HCEC 1CT (cell line): ENCODE measurements at regions not wholly inside any gene's neighbourhood (a gene's known extent, or its start where the extent isn't known, plus 50 kb on each side); places are given as distances from the start of the nearest gene placed in this dataset.
A peak's percentile ranks its signal among the peaks of the same experiment; 100 is the strongest.

Experiments
- DNase-seq: peaks from one replicate; pipeline ENCODE4 v3.0.0-alpha.2; 2017

DNA sequence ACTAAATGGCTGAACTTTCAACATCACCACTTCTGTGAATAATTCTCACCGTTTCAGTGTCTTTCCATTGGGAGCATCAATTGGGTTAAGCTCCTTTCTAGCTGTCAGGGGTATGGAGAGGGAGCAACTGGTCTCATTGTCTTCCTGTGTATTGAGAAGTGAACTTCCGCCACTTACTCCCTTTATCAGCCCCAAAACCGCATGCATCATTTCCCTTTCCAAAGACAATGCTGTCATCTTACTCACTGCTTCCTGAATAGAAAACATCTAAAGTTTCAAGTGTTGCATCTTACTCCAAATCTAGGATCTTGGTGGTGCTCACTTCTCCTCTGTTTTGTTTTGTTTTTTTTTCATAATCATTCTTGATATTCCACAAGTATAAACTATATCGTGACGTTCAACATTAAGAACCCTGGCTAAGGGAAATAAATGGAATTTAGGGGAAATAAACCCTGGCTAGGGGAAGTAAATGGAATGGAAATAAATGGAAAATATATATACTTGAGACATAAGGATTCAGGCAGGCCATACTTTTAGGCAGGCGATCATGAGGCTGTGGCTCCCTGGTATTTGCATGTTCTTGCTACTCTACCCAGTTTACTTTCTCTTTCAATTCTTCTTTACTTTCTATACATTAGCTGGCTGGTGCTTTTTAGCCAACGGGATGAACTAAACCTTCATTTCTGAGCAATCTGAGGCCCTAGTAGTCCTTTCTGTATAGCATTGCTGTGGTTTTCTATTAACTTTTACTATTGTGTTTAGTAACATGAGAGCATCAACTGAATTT, 371.9 kb downstream of the BMPER start:
- DNase-seq, result peak; percentile 39

DNA sequence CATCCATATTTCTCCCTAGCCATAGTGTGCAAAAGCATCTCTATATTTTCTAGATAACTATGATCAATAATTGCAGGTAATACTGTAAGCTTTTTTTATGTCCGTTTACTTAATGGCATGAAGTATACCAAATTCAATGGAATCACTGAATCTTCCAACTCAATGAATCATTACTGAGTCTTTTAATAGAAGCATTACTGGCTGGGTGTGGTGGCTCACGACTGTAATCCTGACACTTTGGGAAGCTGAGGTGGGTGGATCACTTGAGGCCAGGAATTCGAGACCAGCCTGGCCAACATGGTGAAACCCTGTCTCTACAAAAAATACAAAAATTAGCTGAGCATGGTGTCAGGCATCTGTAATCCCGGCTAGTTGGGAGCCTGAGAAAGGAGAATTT, 372.5 kb downstream of the BMPER start:
- no peak for DNase-seq

DNA sequence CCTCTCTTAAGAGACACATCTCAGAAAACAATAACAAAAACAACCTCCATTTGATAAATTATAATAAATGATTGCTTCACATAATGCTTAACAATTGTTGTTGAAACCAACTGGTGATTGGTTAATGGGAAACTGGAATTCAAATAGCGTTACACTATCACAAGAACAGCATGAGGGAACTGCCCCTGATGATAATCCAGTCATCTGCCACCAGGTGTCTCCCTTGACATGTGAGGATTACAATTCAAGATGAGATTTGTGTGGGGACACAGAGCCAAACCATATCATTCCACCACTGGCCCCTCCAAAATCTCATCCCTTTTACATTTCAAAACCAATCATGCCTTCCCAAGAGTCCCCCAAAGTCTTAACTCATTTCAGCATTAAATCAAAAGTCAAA, 375.9 kb downstream of the BMPER start:
- DNase-seq, result no peak

DNA sequence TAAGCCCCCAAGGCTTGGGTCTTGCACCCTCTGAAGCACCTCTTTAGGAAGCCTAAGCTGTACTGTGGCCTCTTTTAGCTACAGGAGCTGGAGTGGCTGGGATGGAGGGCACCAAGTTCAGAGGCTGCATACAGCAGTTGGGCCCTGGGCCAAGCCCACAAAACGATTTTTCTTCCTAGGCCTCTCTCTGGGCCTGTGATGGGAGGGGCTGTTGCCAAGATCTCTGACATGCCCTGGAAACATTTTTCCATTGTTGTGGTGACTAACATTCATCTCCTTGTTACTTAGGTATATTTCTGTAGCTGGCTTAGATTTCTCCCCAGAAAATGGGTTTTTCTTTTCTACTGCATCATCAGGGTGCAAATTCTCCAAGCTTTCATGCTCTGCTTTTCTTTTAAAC, 375.7 kb upstream of the NPSR1 start:
- no peak for DNase-seq

GRCh38 chr7:34296663-34297062, 361.4 kb upstream of the NPSR1 start:
- peak; percentile 42 for DNase-seq

DNA sequence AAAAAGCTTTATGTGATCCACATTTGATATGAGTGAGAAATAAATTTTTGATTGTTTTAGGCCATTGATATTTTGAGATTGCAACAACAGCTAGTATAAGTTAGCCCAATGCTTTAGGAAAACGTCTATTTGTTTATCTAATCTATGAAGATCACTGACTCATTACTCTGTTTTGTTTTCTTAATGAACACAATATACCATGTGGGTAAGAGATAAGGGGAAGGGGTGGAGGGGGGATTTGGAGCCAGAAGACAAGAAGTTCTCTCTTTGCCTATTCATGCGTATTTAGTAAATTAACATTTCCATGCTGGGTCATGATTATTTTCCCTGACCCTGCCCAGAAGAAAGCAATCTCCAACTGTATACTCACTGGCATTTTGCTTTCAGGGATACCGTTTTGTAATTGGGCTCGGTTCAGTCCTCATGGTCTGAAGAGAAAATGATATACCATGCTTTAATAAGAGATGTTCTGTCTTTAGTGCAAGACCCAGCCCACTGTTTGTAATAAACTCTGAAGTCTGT, 359.5 kb upstream of the NPSR1 start:
- no peak for DNase-seq

DNA sequence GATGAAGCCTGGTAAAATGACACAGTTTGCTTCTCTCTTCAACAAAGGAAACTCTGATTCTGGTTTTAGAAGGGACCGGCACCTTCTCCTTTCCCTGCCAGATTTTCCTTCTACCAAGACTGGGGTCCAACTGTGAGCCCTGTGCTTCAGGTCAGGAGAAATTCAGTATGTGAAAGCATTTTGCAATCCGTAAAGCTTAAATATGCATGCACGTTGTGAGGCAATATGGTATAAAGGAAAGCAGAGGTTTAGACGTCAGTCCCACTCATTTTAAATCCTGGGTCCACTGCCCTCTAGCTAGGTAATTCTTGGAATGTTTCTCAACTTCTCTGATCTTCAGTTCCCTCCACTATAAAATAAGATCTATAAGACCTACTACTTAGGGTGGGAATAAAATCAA, 359.0 kb upstream of the NPSR1 start:
- DNase-seq, result no peak

DNA sequence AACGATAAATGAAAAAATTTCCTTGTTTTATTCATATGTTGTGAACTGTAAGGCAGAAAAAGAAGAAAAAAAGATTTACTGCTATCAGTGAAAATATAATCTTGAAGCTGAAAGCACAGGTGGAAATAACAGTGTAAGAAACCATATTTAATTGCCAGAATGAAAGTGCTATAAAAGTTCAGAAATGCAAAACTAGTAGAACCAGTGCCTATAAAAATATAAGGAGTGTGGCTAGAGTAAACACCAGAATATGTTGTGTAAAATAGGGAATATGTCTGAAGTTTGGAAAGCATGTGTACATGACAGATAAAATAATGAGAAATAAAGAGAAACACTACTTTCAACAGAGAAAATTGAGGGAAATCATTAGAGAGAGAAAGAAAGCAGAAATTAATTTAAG, 350.5 kb upstream of the NPSR1 start:
- DNase-seq, result no peak

GRCh38 chr7:34308595-34308994, 349.4 kb upstream of the NPSR1 start:
- no peak for DNase-seq

DNA sequence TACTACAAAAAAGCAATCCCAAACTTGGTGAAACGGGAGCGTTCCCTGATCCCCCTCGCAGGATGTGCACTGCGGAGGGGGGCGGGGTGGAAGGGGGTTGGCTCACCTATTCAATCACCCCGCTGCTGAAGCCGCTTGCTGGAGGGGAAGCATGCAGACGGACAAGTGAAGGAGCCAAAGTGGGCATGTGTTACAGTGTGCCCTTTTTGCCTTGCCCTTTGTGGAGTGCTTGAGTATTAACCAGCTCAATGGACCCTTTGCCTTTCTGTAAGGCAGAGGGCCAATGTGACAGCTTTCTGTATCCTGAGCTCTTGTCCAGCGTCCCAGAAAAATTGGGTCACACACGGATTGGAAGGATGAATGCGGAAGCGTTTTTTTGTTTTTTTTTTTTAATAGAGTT, 348.9 kb upstream of the NPSR1 start:
- DNase-seq, result no peak

DNA sequence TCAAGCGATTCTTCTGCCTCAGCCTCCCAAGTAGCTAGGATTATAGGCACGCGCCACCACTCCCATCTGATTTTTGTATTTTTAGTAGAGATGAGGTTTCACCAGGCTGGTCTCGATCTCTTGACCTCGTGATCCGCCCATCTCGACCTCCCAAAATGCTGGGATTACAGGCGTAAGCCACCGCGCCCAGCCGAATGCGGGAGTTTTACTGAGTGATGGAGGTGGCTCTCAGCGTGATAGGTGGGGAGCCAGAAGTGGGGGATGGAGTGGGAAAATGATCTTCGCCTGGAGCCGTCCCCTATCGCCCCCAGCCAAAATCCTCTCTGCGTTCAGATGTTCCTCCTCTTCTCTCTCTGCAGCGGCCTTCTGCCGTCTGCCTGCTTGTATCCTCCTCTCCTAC, 348.4 kb upstream of the NPSR1 start:
- no peak for DNase-seq

- no peak for DNase-seq
Measured at GRCh38 chr7:34311591-34311990, 346.4 kb upstream of the NPSR1 start.

DNA sequence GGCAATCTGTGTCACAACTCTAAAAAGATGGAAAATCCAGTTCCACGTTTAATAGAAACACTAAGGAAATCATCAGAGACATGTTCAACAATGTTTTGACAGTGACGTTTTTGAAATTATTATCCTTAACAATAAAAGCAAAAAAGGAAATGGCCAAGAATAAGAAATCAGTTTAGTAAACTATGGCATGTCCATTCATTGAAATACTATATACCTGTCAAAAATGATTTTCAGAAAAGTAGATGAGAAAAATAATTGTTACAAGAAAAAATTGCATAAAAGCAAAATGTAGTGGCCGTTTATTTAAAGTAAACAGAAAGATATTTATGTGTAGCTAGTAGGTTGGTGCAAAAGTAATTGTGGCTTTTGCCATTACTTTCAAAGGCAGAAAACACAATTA, 345.4 kb upstream of the NPSR1 start:
- DNase-seq, result no peak

- DNase-seq, result peak; percentile 12
Measured at GRCh38 chr7:34313289-34313688, 344.7 kb upstream of the NPSR1 start.

DNA sequence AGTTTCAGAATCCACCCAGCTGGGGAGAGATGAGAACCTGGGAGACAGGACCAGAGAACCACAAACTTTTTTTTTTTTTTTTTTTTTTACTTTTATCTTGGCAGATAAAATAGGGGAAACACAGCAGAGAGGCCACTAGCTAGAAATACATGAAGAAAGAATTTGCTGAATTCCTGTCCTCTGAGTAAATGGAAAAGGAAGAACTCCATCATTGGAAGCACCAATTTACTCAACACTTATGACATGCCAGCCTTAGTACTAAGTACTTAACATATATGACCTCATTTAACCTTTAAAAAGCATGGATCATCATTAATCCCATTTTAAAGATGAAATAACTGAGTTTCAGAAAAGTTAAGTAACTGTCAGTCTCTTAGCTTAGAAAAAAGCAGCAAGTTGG, 343.0 kb upstream of the NPSR1 start:
- peak; percentile 90 for DNase-seq

- DNase-seq, result no peak
Measured at GRCh38 chr7:34317039-34317438, 341.0 kb upstream of the NPSR1 start.

DNA sequence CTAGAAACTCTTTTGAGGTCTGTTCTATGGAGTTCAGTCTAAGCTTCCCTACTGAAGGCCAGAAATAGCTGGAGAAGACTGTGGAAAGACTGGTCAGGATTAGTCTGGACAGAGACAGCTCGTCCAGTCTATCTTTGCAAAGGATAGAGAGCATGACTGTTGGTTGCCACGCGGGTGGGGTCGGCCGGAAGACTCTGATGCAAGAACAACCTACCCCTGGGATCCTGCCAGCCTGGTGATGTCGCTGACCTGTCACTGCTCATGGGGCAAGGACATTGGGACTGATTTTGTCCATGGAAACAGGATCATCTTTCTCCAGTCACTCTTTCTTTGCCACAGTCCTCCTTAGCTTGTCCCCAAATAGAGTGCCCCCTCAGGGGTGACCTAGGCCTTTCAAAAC, 337.6 kb upstream of the NPSR1 start:
- no peak for DNase-seq

GRCh38 chr7:34320926-34321661, 336.9 kb upstream of the NPSR1 start:
- DNase-seq, result peak; percentile 62

DNA sequence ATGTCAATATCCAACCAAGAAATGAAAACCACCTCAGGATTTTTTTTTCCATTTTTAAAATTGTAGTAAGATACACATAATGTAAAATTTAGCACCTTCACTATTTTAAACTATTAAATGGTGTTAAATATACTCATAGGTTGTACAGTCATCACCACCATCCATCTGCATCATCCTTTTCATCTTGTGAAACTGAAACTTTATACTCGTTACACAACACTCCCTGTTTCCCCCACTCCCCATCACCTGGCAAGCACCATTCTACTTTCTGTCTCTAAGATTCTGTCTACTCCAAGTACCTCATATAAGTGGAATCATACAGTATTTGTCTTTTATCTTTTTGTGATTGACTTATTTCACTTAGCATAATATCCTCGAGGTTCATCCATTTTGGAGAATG, 335.2 kb upstream of the NPSR1 start:
- peak; percentile 15 for DNase-seq

GRCh38 chr7:34327681-34328080, 330.3 kb upstream of the NPSR1 start:
- peak; percentile 29 for DNase-seq

- DNase-seq, result no peak
Measured at GRCh38 chr7:34330308-34330707, 327.7 kb upstream of the NPSR1 start.

DNA sequence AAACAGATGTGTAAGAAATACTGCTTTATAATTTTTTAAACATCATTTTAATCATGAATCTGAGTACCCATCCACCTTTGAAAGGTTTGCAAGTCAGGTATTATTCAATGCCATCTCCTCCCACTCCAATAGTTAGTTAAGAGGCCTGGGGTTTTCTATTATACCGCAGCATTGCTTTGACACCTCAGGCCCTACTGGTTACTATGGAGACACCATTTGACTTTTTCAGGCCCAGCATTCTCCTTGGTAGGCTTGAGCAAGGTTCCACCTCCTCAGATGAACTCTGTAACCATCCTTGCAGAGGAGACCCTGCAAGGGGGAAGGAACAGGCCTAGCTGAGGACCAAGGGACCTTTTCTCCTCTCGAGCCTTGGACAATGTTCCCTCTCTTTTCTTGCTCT, 326.9 kb upstream of the NPSR1 start:
- DNase-seq, result no peak

GRCh38 chr7:34332006-34332405, 326.0 kb upstream of the NPSR1 start:
- DNase-seq, result no peak

DNA sequence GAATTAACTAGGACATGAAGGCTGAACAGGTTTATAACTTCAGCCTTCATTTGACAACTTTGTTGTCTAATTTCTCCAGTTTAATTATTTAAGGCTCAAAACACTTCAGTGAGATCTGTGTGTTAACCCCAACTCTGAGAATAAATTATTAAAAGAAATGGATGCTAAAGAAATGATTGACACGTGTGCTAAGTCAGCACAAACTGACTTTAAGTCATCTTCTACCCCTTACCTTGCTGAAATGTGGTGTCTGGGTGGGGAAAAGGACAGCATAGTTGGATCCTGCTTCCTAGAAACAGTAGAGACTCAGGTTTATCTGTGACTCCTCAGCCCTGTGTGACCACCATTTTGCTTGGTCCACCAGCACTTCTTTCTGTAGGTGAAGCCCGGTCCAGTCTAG, 324.8 kb upstream of the NPSR1 start:
- no peak for DNase-seq
